Inflammatory macrophage treated with lipopolysaccharide for 1 hour (primary cell): ENCODE measurements at regions not wholly inside any gene's neighbourhood (a gene's known extent, or its start where the extent isn't known, plus 50 kb on each side); places are given as distances from the start of the nearest gene placed in this dataset.

Experiments used
- DNase-seq, 2 donors: peaks; one replicate each; pipeline ENCODE4 v3.0.0-alpha.2; 2020 to 2022

GRCh38 chr10:128536259-128536658, 410.0 kb upstream of the MKI67 start:
- DNase-seq, result no peak

GRCh38 chr10:128537834-128538330, 411.7 kb upstream of the MKI67 start:
- no peak for DNase-seq

GRCh38 chr10:128538671-128539070, 412.4 kb upstream of the MKI67 start:
- no peak for DNase-seq

GRCh38 chr10:128539510-128540127, 413.4 kb upstream of the MKI67 start:
- no peak for DNase-seq

- no peak for DNase-seq
Measured at GRCh38 chr10:128540128-128540762, 414.0 kb upstream of the MKI67 start.

GRCh38 chr10:128540781-128541761, 414.8 kb upstream of the MKI67 start:
- no peak for DNase-seq

GRCh38 chr10:128541926-128542475, 415.8 kb upstream of the MKI67 start:
- DNase-seq, result no peak

- DNase-seq, result no peak
Measured at GRCh38 chr10:128542659-128543058, 416.4 kb upstream of the MKI67 start.

GRCh38 chr10:128543151-128543550, 416.9 kb upstream of the MKI67 start:
- DNase-seq, result no peak

GRCh38 chr10:128545216-128545615, 419.0 kb upstream of the MKI67 start:
- DNase-seq, result no peak

- DNase-seq, result no peak
Measured at GRCh38 chr10:128546651-128547165, 420.5 kb upstream of the MKI67 start.

GRCh38 chr10:128549101-128549608, 422.9 kb upstream of the MKI67 start:
- no peak for DNase-seq

GRCh38 chr10:128550045-128550444, 423.8 kb upstream of the MKI67 start:
- no peak for DNase-seq

GRCh38 chr10:128551475-128551874, 425.3 kb upstream of the MKI67 start:
- DNase-seq, result no peak

GRCh38 chr10:128553755-128554154, 427.5 kb upstream of the MKI67 start:
- DNase-seq, result no peak

GRCh38 chr10:128556182-128557110, 430.2 kb upstream of the MKI67 start:
- no peak for DNase-seq

- DNase-seq, result no peak
Measured at GRCh38 chr10:128557149-128557710, 431.0 kb upstream of the MKI67 start.

GRCh38 chr10:128560406-128560805, 434.2 kb upstream of the MKI67 start:
- DNase-seq, result no peak

GRCh38 chr10:128560993-128561392, 434.8 kb upstream of the MKI67 start:
- DNase-seq, result no peak

- DNase-seq, result no peak
Measured at GRCh38 chr10:128563387-128563786, 437.2 kb upstream of the MKI67 start.

GRCh38 chr10:128563904-128564303, 437.7 kb upstream of the MKI67 start:
- DNase-seq, result no peak
